SK-N-SH (cell line): ENCODE measurements at regions not wholly inside any gene's neighbourhood (a gene's known extent, or its start where the extent isn't known, plus 50 kb on each side); places are given as distances from the start of the nearest gene placed in this dataset.

Experiments
- CTCF ChIP-seq: fragments of 200-600 bp; sonication (generic); IDR thresholded peaks from 2 replicates; pipeline ENCODE4 v1.6.1; 2017; ENCODE audit warnings: antibody characterized with exemption, mild to moderate bottlenecking, moderate library complexity
- EP300 ChIP-seq, 2 experiments: IDR thresholded peaks; 2 replicates each; pipeline versions ENCODE4 v1.4.0 to v1.6.1; 2012; ENCODE audit warnings: borderline replicate concordance in 1 of 2, low read depth in 1 of 2, low read length in 1 of 2
- EZH2phosphoT487 ChIP-seq: fragments of 200-600 bp; sonication (generic); IDR thresholded peaks from 2 replicates; pipeline ENCODE4 v1.6.1; 2017; ENCODE audit warnings: low read depth, mixed run types, mild to moderate bottlenecking, antibody characterized with exemption, moderate library complexity, borderline replicate concordance
- FOSL2 ChIP-seq: IDR thresholded peaks from 2 replicates; pipeline ENCODE4 v1.4.0; 2012; ENCODE audit warnings: low read depth, mild to moderate bottlenecking, moderate library complexity, borderline replicate concordance
- MAX ChIP-seq: IDR thresholded peaks from 2 replicates; pipeline ENCODE4 v1.4.0; 2012; ENCODE audit warnings: low read depth
- POLR2AphosphoS5 ChIP-seq: IDR thresholded peaks from 2 replicates; pipeline ENCODE4 v1.6.1; 2012; ENCODE audit warnings: low read depth, low read length
- RAD21 ChIP-seq: IDR thresholded peaks from 2 replicates; pipeline ENCODE4 v1.6.1; 2012; ENCODE audit warnings: mild to moderate bottlenecking, low read length
- REST ChIP-seq: IDR thresholded peaks from 2 replicates; pipeline ENCODE4 v1.6.1; 2012; ENCODE audit warnings: mild to moderate bottlenecking, low read depth, low read length, moderate library complexity
- RFX5 ChIP-seq: IDR thresholded peaks from 2 replicates; pipeline ENCODE4 v1.6.1; 2012; ENCODE audit warnings: mild to moderate bottlenecking, improper control_type of control experiment, low read length
- SIN3A ChIP-seq: IDR thresholded peaks from 2 replicates; pipeline ENCODE4 v1.6.1; 2012; ENCODE audit warnings: low read depth, mild to moderate bottlenecking, low read length, moderate library complexity, borderline replicate concordance
- SMC3 ChIP-seq: IDR thresholded peaks from 2 replicates; pipeline ENCODE4 v1.6.1; 2012; ENCODE audit warnings: low read depth, low read length, improper control_type of control experiment
- TAF1 ChIP-seq: IDR thresholded peaks from 2 replicates; pipeline ENCODE4 v1.6.1; 2012; ENCODE audit warnings: low read depth, mild to moderate bottlenecking, low read length, moderate library complexity, borderline replicate concordance
- USF2 ChIP-seq: fragments of 150-350 bp; IDR thresholded peaks from 2 replicates; pipeline ENCODE4 v1.6.1; 2017; ENCODE audit warnings: antibody characterized with exemption, low read length, low read depth, borderline replicate concordance
- YY1 ChIP-seq: IDR thresholded peaks from 2 replicates; pipeline ENCODE4 v1.4.0; 2012; ENCODE audit warnings: low read depth, mild to moderate bottlenecking

GRCh38 chr6:19921786-19922185, 84.6 kb downstream of the ID4 start:
- TF ChIP-seq CTCF (no peak), YY1 (no peak), MAX (no peak), SIN3A (no peak), USF2 (no peak), REST (peak; percentile 63; the same call in 1 of the 2 replicates), FOSL2 (no peak), RAD21 (no peak), TAF1 (no peak), EZH2phosphoT487 (no peak), POLR2AphosphoS5 (no peak), RFX5 (no peak), SMC3 (no peak), EP300 (IDR thresholded peaks at IDR 0.05; ENCODE audit: borderline replicate concordance in 1 of 2, low read depth in 1 of 2, low read length in 1 of 2) (no peak)
